CD4-positive, alpha-beta memory T cell (primary cell): ENCODE measurements at regions not wholly inside any gene's neighbourhood (a gene's known extent, or its start where the extent isn't known, plus 50 kb on each side); places are given as distances from the start of the nearest gene placed in this dataset.

Source experiments
- CTCF ChIA-PET: fragments of 350-600 bp; sonication (Branson Sonifier 250); formaldehyde crosslinking; loops from one replicate; lab custom pipeline; 2021; ENCODE audit warnings: inconsistent platforms; ENCODE audit not compliant: partially characterized antibody; lab: Charles Lee
- POLR2A ChIA-PET: fragments of 350-600 bp; sonication (Branson Sonifier 250); formaldehyde crosslinking; loops from one replicate; lab custom pipeline; 2021; ENCODE audit not compliant: partially characterized antibody; lab: Charles Lee
- DNase-seq, 5 donors: peaks; one replicate each; pipeline versions ENCODE4 v3.0.0 to v3.0.0-alpha.2; 2020 to 2022; ENCODE audit warnings: mixed read lengths in 1 of 5
- H3K27ac ChIP-seq: one replicate; pipeline ENCODE4 v1.7.0; 2013; ENCODE audit warnings: low read depth, low read length
- H3K27me3 ChIP-seq: 2 replicates; pipeline ENCODE4 v1.7.0; 2013; ENCODE audit warnings: mild to moderate bottlenecking, low read length, moderate library complexity; ENCODE audit not compliant: insufficient read depth
- H3K36me3 ChIP-seq: 2 replicates; pipeline ENCODE4 v1.7.0; 2013; ENCODE audit warnings: mild to moderate bottlenecking, low read length, moderate library complexity; ENCODE audit not compliant: insufficient read depth
- H3K4me1 ChIP-seq: 2 replicates; pipeline ENCODE4 v1.7.0; 2013; ENCODE audit warnings: mild to moderate bottlenecking, low read length, moderate library complexity; ENCODE audit not compliant: insufficient read depth
- H3K4me3 ChIP-seq, 2 donors: one replicate each; pipeline ENCODE4 v1.7.0; 2013; ENCODE audit warnings: low read length in 2 of 2, mild to moderate bottlenecking in 1 of 2
- H3K9me3 ChIP-seq, 2 donors: one replicate each; pipeline ENCODE4 v1.7.0; 2013; ENCODE audit warnings: low read length in 2 of 2, control low read depth in 1 of 2; ENCODE audit not compliant: control insufficient read depth in 1 of 2
- H3K27ac Mint-ChIP-seq, 7 donors: one replicate each; pipeline ENCODE4 v1.8.0; 2020 to 2021; ENCODE audit warnings: mixed read lengths in 7 of 7, mild to moderate bottlenecking in 6 of 7, inconsistent platforms in 3 of 7, moderate library complexity in 3 of 7
- H3K27me3 Mint-ChIP-seq, 2 donors: one replicate each; pipeline ENCODE4 v1.8.0; 2020 to 2021; ENCODE audit warnings: mixed read lengths in 2 of 2
- H3K36me3 Mint-ChIP-seq, 2 donors: one replicate each; pipeline ENCODE4 v1.8.0; 2020 to 2021; ENCODE audit warnings: mixed read lengths in 2 of 2, inconsistent platforms in 1 of 2, mild to moderate bottlenecking in 1 of 2
- H3K4me1 Mint-ChIP-seq, 4 donors: one replicate each; pipeline ENCODE4 v1.8.0; 2020 to 2021; ENCODE audit warnings: mixed read lengths in 4 of 4, mild to moderate bottlenecking in 1 of 4
- H3K4me3 Mint-ChIP-seq, 8 donors: one replicate each; pipeline ENCODE4 v1.8.0; 2020 to 2021; ENCODE audit warnings: mixed read lengths in 8 of 8, mild to moderate bottlenecking in 7 of 8, moderate library complexity in 6 of 8, inconsistent platforms in 3 of 8
- H3K9me3 Mint-ChIP-seq, 8 donors: one replicate each; pipeline ENCODE4 v1.8.0; 2020 to 2021; ENCODE audit warnings: mixed read lengths in 8 of 8, mild to moderate bottlenecking in 5 of 8, inconsistent platforms in 3 of 8, moderate library complexity in 1 of 8
- intact Hi-C: fragments of 100-400 bp; cut with micrococcal nuclease; formaldehyde crosslinking; loops from one replicate; pipeline ENCODE4 v1.15.1; 2023

DNA sequence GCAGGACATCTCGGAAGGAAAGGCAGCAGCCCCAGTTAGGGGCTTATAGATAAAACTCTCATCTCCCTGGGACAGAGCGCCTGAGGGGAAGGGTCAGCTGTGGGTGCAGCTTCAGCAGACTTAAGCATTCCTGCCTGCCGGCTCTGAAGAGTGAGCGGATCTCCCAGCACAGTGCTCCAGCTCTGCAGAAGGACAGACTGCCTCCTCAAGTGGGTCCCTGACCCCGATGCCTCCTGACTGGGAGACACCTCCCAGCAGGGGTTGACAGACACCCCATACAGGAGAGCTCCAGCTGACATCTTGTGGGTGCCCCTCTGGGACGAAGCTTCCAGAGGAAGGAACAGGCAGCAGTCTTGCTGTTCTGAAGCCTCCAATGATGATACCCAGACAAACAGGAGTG is 117.1 kb upstream of the POT1 start:
- no peak for DNase-seq
- intact Hi-C loops = no loop called here
- Histone ChIP-seq H3K4me3 (no peak overlapping the region), H3K9me3 (no peaks in the 10 kb centered on the region), H3K36me3 (no peaks in the 10 kb centered on the region), H3K27me3 (no peaks in the 10 kb centered on the region), H3K27ac (no peak overlapping the region), H3K4me1 (no peaks in the 10 kb centered on the region)
- no peaks in the 10 kb centered on the region for H3K27me3 Mint-ChIP-seq
- no peaks in the 10 kb centered on the region for H3K36me3 Mint-ChIP-seq
- no peak overlapping the region for H3K4me3 Mint-ChIP-seq
- no peaks in the 10 kb centered on the region for H3K4me1 Mint-ChIP-seq
- POLR2A ChIA-PET = no interaction called here
- CTCF ChIA-PET = no interaction called here
- H3K27ac Mint-ChIP-seq = no peak overlapping the region
- H3K9me3 Mint-ChIP-seq = peaks cover 2 to 18% (median 14%) of the 10 kb centered on the region in 8 donors

DNA sequence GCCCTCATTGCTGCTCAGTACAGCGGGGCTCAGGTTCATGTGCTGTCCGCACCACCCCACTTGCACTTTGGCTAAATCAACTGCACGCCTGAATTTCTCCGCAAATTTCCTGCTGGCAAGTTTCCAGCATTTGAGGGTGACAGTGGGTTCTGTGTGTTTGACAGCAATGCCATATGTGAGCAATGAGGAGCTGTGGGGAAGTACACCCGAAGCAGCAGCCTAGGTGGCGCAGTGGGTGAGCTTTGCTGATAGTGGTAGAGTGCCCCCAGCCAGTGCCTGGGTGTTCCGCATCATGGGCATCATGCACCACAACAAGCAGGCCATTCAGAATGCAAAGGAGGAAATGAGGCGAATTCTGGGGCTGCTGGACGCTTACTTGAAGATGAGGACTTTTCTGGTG is 103.9 kb upstream of the POT1 start:
- DNase-seq = no peak
- Mint-ChIP-seq H3K36me3 (no peaks in the 10 kb centered on the region), H3K27ac (no peak overlapping the region), H3K4me1 (no peaks in the 10 kb centered on the region), H3K27me3 (peaks cover 0 to 1% of the 10 kb centered on the region in 2 donors), H3K9me3 (peaks cover 0 to 6% (median 0%) of the 10 kb centered on the region in 8 donors), H3K4me3 (no peak overlapping the region)
- H3K4me1 ChIP-seq = no peaks in the 10 kb centered on the region
- CTCF ChIA-PET = no interaction called here
- POLR2A ChIA-PET = no interaction called here
- no peaks in the 10 kb centered on the region for H3K27me3 ChIP-seq
- intact Hi-C loops = no loop called here
- no peak overlapping the region for H3K27ac ChIP-seq
- no peaks in the 10 kb centered on the region for H3K36me3 ChIP-seq
- no peaks in the 10 kb centered on the region for H3K9me3 ChIP-seq
- no peak overlapping the region for H3K4me3 ChIP-seq

DNA sequence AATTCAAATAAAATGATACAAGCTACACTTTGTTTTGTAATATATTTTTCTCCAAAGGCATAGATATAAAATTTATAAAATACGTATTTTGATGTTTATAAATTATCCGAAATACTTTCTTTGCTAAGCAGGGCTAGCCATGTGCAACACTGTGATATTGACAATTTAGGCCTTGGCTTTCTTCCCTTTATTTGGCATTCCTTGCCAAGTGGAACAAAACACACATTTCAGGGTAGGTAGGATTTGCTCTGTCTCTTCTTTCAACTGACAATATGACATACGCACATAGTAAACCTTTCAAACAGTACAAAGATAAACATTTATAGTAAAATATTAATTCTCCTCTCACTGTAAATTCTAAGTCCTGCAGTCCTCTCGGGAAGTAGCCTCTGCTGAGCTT is 103.3 kb upstream of the POT1 start:
- Histone ChIP-seq H3K36me3 (no peaks in the 10 kb centered on the region), H3K4me3 (no peak overlapping the region), H3K4me1 (no peaks in the 10 kb centered on the region), H3K27ac (no peak overlapping the region), H3K27me3 (no peaks in the 10 kb centered on the region), H3K9me3 (no peaks in the 10 kb centered on the region)
- Mint-ChIP-seq H3K27ac (no peak overlapping the region), H3K4me1 (no peaks in the 10 kb centered on the region), H3K9me3 (peaks cover 0 to 6% (median 0%) of the 10 kb centered on the region in 8 donors), H3K4me3 (no peak overlapping the region), H3K36me3 (no peaks in the 10 kb centered on the region), H3K27me3 (peaks cover 0 to 1% of the 10 kb centered on the region in 2 donors)
- intact Hi-C loops = no loop called here
- DNase-seq = no peak
- CTCF ChIA-PET = no interaction called here
- POLR2A ChIA-PET = no interaction called here

DNA sequence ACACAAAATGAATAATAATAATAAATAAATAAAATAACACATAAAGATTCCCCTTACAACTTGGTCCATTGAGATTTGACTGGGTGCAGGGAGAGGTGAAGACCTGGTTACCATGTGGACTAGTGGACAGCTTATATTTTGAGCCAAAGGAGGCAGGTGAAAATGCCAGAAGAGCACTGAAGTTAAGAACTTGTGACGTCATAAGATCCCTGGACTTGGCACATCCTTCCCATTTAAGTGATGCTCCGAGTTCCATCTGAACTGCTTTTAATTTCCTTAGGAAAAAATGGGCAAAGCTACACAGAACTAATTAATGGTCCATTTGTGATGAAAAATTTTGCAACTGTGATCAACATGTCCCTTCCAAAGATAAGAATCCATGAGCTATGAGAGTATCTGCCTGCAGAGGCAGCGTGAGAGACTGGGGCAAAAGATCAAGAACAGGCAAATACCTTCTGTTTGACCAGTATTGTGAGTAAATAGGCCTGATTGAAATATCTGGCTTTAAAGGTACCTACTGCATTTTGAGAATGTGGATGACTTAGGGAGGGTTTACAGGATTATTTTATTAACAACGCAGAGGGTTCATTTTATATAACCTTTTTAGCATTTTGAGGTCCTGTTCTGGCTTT is 101.2 kb upstream of the POT1 start:
- no peak overlapping the region for H3K27ac ChIP-seq
- H3K27me3 ChIP-seq = no peaks in the 10 kb centered on the region
- H3K36me3 ChIP-seq = no peaks in the 10 kb centered on the region
- DNase-seq = no peak
- H3K4me1 ChIP-seq = no peaks in the 10 kb centered on the region
- ChIA-PET POLR2A (no interaction called here), CTCF (no interaction called here)
- H3K4me3 Mint-ChIP-seq = no peak overlapping the region
- no peak overlapping the region for H3K4me3 ChIP-seq
- intact Hi-C loops = no loop called here
- no peaks in the 10 kb centered on the region for H3K4me1 Mint-ChIP-seq
- H3K9me3 Mint-ChIP-seq = peaks cover 0 to 6% (median 0%) of the 10 kb centered on the region in 8 donors
- no peak overlapping the region for H3K27ac Mint-ChIP-seq
- peaks cover 0 to 1% of the 10 kb centered on the region in 2 donors for H3K27me3 Mint-ChIP-seq
- H3K9me3 ChIP-seq = no peaks in the 10 kb centered on the region
- no peaks in the 10 kb centered on the region for H3K36me3 Mint-ChIP-seq

DNA sequence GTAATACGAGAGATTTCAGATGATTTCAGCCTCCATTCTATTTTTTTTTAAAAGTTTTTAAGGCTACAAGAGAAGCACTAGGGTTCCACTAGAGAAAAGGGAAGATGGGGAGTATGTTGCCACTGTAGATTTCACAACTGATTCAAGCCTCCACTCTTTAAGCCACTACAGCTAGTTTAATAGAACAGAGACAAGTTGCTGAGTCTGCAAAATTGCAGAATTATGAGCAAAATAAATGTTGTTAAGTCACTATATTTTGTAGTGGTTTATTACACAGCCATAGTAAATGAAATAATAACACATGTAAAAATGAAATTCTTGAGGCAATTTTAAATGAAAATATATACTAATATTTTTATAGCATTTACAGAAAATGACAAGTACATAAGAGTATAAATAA is 96.0 kb upstream of the POT1 start:
- H3K9me3 ChIP-seq = no peaks in the 10 kb centered on the region

DNA sequence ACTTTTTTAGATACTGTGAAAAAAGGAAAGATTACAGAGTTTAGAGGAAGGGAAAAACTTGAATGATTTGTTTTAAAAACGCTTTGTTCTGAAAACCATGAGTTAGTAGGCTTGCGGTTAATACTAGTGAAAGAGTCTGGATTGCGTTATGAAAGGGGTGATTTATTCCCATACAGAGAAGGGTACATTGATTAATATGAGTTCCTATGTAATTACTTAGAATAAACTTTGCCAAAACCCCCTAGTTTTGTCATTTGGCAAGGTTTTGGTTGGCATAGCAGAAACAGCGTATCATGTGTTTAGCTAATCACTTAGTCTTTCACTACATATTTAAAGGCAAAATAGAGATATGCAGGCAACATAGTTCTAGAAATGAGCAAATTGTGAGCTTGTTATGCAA is 91.2 kb upstream of the POT1 start:
- no peak for DNase-seq
- H3K4me1 Mint-ChIP-seq = no peaks in the 10 kb centered on the region
- no peak overlapping the region for H3K27ac Mint-ChIP-seq
- intact Hi-C loops = no loop called here
- no peaks in the 10 kb centered on the region for H3K27me3 Mint-ChIP-seq
- Histone ChIP-seq H3K9me3 (no peaks in the 10 kb centered on the region), H3K27me3 (no peaks in the 10 kb centered on the region), H3K4me1 (no peaks in the 10 kb centered on the region), H3K4me3 (no peak overlapping the region), H3K27ac (no peak overlapping the region), H3K36me3 (no peaks in the 10 kb centered on the region)
- H3K36me3 Mint-ChIP-seq = peaks cover 0 to 7% of the 10 kb centered on the region in 2 donors
- no peak overlapping the region for H3K4me3 Mint-ChIP-seq
- CTCF ChIA-PET = interaction anchor here (0.8 kb wide), 1 partner anchor 21 kb away, joined by 3 read pairs; no protein-coding TSS in a partner anchor
- POLR2A ChIA-PET = no interaction called here
- H3K9me3 Mint-ChIP-seq = peaks cover 2 to 14% (median 8%) of the 10 kb centered on the region in 8 donors

More for the DNA sequence above, 96.0 kb upstream of the POT1 start:
- ChIA-PET CTCF (no interaction called here), POLR2A (no interaction called here)
- no peak for DNase-seq
- Histone ChIP-seq H3K27ac (no peak overlapping the region), H3K36me3 (no peaks in the 10 kb centered on the region), H3K27me3 (no peaks in the 10 kb centered on the region), H3K4me1 (no peaks in the 10 kb centered on the region), H3K4me3 (no peak overlapping the region)
- no peak overlapping the region for H3K27ac Mint-ChIP-seq
- H3K4me3 Mint-ChIP-seq = no peak overlapping the region
- no peaks in the 10 kb centered on the region for H3K4me1 Mint-ChIP-seq
- intact Hi-C loops = no loop called here
- H3K9me3 Mint-ChIP-seq = peaks cover 2 to 12% (median 7%) of the 10 kb centered on the region in 8 donors
- H3K27me3 Mint-ChIP-seq = peaks cover 0 to 1% of the 10 kb centered on the region in 2 donors
- peaks cover 0 to 7% of the 10 kb centered on the region in 2 donors for H3K36me3 Mint-ChIP-seq

DNA sequence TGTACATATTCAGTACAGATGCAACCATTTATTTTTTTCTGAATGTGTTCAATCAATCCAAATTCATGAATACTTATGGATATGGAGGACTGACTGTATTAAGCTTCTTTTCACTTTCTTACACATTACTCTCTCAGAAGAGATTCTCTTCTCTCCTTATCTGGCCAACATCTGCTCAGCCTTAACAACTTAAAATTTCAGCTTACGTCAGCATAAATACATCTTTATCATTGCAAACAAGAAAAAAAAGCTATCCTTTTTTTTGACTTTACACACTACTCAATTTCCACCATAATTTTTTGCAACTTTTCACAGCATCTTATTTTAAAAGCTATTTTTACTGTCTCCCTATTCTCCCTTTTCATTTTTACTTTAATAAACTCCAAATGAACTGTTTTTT is 80.9 kb upstream of the POT1 start:
- Histone ChIP-seq H3K4me3 (no peak overlapping the region), H3K27me3 (no peaks in the 10 kb centered on the region), H3K4me1 (no peaks in the 10 kb centered on the region), H3K36me3 (no peaks in the 10 kb centered on the region), H3K9me3 (no peaks in the 10 kb centered on the region), H3K27ac (no peak overlapping the region)
- no peaks in the 10 kb centered on the region for H3K36me3 Mint-ChIP-seq
- no peak overlapping the region for H3K27ac Mint-ChIP-seq
- intact Hi-C loops = no loop called here
- H3K9me3 Mint-ChIP-seq = peaks cover 0 to 6% (median 0%) of the 10 kb centered on the region in 8 donors
- no peaks in the 10 kb centered on the region for H3K4me1 Mint-ChIP-seq
- ChIA-PET POLR2A (no interaction called here), CTCF (no interaction called here)
- no peak for DNase-seq
- no peaks in the 10 kb centered on the region for H3K27me3 Mint-ChIP-seq
- no peak overlapping the region for H3K4me3 Mint-ChIP-seq
